ENCODE measurements at regions not wholly inside any gene's neighbourhood (a gene's known extent, or its start where the extent isn't known, plus 50 kb on each side); places are given as distances from the start of the nearest gene placed in this dataset.

DNA sequence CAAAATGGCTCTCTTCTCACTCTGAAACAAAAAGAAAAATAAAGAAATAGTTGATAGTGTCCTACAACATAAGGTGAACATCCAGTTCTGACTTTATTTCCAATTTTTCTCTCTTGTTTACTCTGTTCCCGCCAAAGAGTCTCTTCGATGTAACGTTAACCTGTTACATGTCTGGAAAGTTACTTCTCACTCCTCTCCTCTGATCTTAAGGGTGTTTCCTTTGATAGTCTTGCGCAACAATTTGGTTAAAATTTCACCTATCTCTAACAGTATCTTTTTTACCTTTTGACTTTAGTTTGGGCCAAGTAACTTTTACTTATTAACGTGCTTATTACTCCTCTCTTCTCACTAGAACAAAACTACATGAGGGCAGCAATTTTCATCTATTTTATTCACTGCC is 1450.2 kb downstream of the BRINP3 start:
- no peaks in the 10 kb centered on the region for H3K27me3 Mint-ChIP-seq
- no peak overlapping the region for H3K4me3 Mint-ChIP-seq
- no peaks in the 10 kb centered on the region for H3K36me3 Mint-ChIP-seq (ENCODE audit: low read depth)
- ATAC-seq (ENCODE audit: low read depth) (no peak), DNase-seq (no peak)
- H3K27ac Mint-ChIP-seq: no peak overlapping the region
- no peak for TF ChIP-seq CTCF (IDR thresholded peaks at IDR 0.05)
- no peaks in the 10 kb centered on the region for H3K4me1 Mint-ChIP-seq
- ChIA-PET CTCF (no interaction called here), POLR2A (no interaction called here)
- intact Hi-C loops (cut with micrococcal nuclease): no loop called here
- peaks cover 8% of the 10 kb centered on the region for H3K9me3 Mint-ChIP-seq

GRCh38 chr1:189033169-189033568 is 1444.5 kb downstream of the BRINP3 start:
- no peak for ATAC-seq (ENCODE audit: low read depth)
- intact Hi-C loops (cut with micrococcal nuclease): no loop called here
- Mint-ChIP-seq H3K27ac (no peak overlapping the region), H3K4me3 (no peak overlapping the region), H3K4me1 (no peaks in the 10 kb centered on the region), H3K9me3 (peaks cover 2% of the 10 kb centered on the region), H3K27me3 (no peaks in the 10 kb centered on the region), H3K36me3 (ENCODE audit: low read depth) (no peaks in the 10 kb centered on the region)
- TF ChIP-seq CTCF (IDR thresholded peaks at IDR 0.05): no peak
- POLR2A ChIA-PET: no interaction called here
- DNase-seq: no peak
- CTCF ChIA-PET: no interaction called here

DNA sequence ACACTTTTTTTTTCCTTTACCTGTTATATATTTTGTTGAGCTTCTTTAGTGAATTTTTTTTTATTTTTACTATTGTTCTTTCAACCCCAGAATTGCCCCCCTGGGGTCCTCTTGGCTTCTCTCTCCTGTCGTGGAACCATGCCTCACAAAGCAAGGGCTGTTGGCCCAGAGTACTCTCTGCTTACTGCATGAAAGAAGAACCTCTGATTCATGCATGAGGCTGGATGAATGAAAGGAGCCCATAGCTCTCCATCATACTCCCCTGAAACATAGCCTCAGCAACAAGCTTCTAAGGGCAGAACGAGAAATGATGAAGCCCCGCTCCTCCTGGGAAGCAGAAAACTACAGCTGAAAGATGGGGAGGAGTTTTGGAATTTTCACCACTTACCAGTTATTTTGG is 1441.0 kb downstream of the BRINP3 start:
- H3K27ac Mint-ChIP-seq: no peak overlapping the region
- POLR2A ChIA-PET: no interaction called here
- DNase-seq: no peak
- peaks cover 2% of the 10 kb centered on the region for H3K9me3 Mint-ChIP-seq
- CTCF ChIA-PET: no interaction called here
- intact Hi-C loops (cut with micrococcal nuclease): no loop called here
- H3K4me3 Mint-ChIP-seq: no peak overlapping the region
- TF ChIP-seq CTCF (IDR thresholded peaks at IDR 0.05): no peak
- no peaks in the 10 kb centered on the region for H3K4me1 Mint-ChIP-seq
- no peaks in the 10 kb centered on the region for H3K27me3 Mint-ChIP-seq
- H3K36me3 Mint-ChIP-seq (ENCODE audit: low read depth): no peaks in the 10 kb centered on the region
- no peak for ATAC-seq (ENCODE audit: low read depth)

DNA sequence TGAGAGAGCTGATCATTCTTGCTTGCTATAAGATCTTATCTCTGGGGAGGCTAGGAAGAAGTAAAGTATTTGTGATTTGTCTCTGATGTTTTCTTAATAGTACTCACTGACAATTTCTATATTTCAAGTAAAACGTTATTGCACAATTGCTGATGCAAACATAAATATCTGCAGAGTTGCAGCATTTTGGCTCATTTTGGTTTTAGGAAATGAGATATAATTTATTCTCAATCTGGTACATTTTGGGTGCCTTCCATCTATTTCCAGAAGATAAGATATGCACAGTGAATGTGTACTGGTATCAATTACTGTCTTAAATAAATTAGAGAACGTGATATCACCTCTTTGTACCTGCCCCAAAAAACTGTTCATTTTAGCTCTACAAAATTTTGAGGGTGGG is 1431.5 kb downstream of the BRINP3 start:
- DNase-seq (no peak), ATAC-seq (ENCODE audit: low read depth) (no peak)
- ChIA-PET CTCF (no interaction called here), POLR2A (no interaction called here)
- intact Hi-C loops (cut with micrococcal nuclease): no loop called here
- H3K27ac Mint-ChIP-seq: no peak overlapping the region
- no peaks in the 10 kb centered on the region for H3K27me3 Mint-ChIP-seq
- no peak for TF ChIP-seq CTCF (IDR thresholded peaks at IDR 0.05)
- no peaks in the 10 kb centered on the region for H3K4me1 Mint-ChIP-seq
- no peak overlapping the region for H3K4me3 Mint-ChIP-seq
- H3K36me3 Mint-ChIP-seq (ENCODE audit: low read depth): no peaks in the 10 kb centered on the region
- H3K9me3 Mint-ChIP-seq: peaks cover 5% of the 10 kb centered on the region

- POLR2A ChIA-PET: no interaction called here
- H3K4me3 Mint-ChIP-seq: no peak overlapping the region
- ATAC-seq (ENCODE audit: low read depth): no peak
- no peak overlapping the region for H3K27ac Mint-ChIP-seq
- TF ChIP-seq CTCF (IDR thresholded peaks at IDR 0.05): no peak
- H3K27me3 Mint-ChIP-seq: no peaks in the 10 kb centered on the region
- CTCF ChIA-PET: no interaction called here
- DNase-seq: no peak
- intact Hi-C loops (cut with micrococcal nuclease): no loop called here
- no peaks in the 10 kb centered on the region for H3K36me3 Mint-ChIP-seq (ENCODE audit: low read depth)
- H3K4me1 Mint-ChIP-seq: no peaks in the 10 kb centered on the region
- H3K9me3 Mint-ChIP-seq: no peaks in the 10 kb centered on the region
Measured at GRCh38 chr1:189084811-189085210, 1392.9 kb downstream of the BRINP3 start.

Measured in activated B cell treated with CpG ODN at 0.5 μM for 24 hours (primary cell).